ENCODE measurements at regions not wholly inside any gene's neighbourhood (a gene's known extent, or its start where the extent isn't known, plus 50 kb on each side); places are given as distances from the start of the nearest gene placed in this dataset.

GRCh38 chr12:107525063-107525718 lies 160.4 kb upstream of the PWP1 start:
- no peak for DNase-seq (ENCODE audit: low read depth)

GRCh38 chr12:107525719-107526554 lies 159.7 kb upstream of the PWP1 start:
- no peak for DNase-seq (ENCODE audit: low read depth)

GRCh38 chr12:107526555-107527180 lies 158.9 kb upstream of the PWP1 start:
- DNase-seq (ENCODE audit: low read depth), result no peak

- no peak for DNase-seq (ENCODE audit: low read depth)
Measured at GRCh38 chr12:107528731-107529365, 156.8 kb upstream of the PWP1 start.

GRCh38 chr12:107529991-107530390 lies 155.6 kb upstream of the PWP1 start:
- DNase-seq (ENCODE audit: low read depth), result no peak

GRCh38 chr12:107530701-107531100 lies 154.9 kb upstream of the PWP1 start:
- DNase-seq (ENCODE audit: low read depth), result no peak

DNA sequence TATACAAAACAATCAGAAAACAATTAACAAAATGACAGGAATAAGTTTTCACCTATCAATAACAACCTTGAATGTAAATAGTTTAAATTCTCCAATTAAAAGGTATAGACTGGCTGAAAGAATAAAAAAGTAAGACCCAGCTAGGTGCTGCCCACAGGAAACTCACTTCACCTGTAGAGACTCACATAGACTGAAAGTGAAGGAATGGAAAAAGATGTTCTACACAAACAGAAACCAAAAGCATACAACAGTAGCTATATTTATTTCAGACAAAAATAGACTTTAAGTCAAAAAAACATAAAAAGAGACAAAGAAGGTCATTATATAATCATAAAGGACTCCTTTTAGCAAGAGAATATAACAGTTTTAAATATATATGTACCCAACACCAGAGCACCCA lies 152.4 kb upstream of the PWP1 start:
- DNase-seq (ENCODE audit: low read depth), result no peak

GRCh38 chr12:107536613-107537012 lies 149.0 kb upstream of the PWP1 start:
- DNase-seq (ENCODE audit: low read depth), result peak; percentile 47

GRCh38 chr12:107537464-107538119 lies 148.0 kb upstream of the PWP1 start:
- DNase-seq (ENCODE audit: low read depth), result no peak

- DNase-seq (ENCODE audit: low read depth), result no peak
Measured at GRCh38 chr12:107539196-107539939, 146.2 kb upstream of the PWP1 start.

DNA sequence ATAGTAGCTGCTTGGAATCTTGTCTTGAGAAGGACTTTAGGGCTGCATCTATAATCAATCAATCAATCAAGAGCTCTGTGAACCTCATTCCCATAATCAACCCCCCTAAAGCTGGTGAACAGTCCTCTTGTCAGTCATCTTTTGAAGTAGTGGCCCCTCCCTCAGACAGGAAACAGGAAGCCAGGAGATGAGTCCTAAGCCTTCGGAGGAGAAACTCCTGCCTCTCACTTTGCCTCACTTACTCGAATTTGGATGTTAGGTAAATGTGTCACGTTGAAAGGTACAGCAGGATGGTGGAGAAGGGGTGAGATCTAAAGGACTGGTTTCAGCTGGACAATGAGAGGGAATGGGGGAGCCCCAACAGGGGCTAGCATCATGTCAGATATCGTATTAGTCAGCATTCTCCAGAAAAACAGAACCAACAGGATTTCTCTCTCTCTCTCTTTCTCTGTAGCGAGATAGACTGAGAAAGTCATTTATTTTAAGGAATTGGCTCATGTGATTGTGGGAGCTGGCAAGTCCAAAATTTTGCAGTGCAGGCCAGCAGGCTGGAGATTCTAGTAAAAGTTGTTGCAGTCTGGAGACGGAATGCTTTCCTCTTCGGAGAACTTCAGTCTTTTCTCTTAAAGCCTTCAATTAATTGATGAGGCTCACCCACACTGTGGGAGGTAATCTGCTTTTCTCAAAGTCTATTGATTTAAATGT lies 144.4 kb upstream of the PWP1 start:
- DNase-seq (ENCODE audit: low read depth), result no peak

GRCh38 chr12:107543416-107543815 lies 142.2 kb upstream of the PWP1 start:
- no peak for DNase-seq (ENCODE audit: low read depth)

DNA sequence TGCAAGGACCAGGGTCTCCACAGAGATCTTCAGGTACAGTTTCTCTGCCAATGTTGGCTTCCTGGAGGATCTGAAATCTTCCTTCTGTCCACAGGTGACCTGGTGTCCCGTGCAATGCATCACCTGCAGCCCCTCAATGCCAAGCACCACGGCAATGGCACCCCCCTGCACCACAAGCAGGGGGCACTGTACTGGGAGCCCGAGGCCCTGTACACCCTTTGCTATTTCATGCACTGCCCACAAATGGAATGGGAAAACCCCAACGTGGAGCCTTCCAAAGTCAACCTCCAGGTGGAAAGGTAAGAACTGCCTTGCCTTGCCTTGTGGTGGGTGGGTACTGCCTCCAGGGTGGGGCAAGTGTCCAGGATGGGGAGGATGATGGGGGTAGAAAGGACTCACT lies 141.8 kb upstream of the PWP1 start:
- DNase-seq (ENCODE audit: low read depth), result no peak

GRCh38 chr12:107544937-107545336 lies 140.7 kb upstream of the PWP1 start:
- no peak for DNase-seq (ENCODE audit: low read depth)

DNA sequence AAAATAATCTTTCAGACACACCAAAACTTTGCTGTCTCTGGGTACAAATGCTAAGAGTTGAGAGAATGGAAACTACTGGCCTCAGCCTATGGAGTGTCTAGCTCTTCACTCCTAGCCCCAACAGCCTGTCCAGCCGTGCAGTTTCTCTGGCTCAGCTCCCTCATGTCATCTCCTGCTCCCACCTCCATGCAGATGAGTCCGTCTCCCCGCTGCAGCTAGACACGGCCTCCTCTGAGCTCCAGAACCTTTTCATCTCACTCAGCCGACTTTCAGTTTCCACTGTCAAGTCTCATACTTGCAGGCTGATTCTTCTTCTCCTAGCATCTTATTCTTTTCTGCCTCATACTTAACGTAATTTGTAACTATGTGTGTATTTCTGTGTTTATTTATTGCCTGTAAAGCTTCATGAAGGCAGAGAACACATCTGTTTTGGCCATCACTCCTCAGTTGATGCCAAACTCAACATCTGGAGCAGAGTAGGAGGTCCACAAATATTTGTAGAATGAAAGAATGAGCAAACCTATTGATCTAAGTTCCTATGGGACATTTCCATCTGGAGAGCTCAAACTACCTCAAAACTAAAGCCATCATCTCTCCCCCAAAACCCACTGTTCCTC lies 139.8 kb upstream of the PWP1 start:
- peak; percentile 7 for DNase-seq (ENCODE audit: low read depth)

DNA sequence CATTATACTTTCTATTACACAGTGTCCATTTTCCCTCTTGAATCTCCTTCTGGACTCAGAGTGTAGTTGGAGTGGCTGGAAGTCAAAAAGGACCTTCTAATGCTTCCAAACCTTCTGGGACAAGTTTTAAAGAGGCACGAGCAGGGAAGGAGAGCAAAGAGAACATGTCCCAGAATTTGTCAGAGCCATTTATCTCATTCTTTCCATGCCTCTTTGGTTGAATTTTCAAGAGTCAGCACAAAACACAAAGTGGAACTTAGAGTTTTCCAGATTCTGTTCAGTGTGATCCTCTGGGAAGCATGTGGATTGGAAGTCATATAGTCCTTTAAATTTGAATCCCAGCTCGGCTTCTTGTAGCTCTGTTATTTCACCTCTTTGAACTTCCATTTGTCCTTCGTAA lies 138.2 kb upstream of the PWP1 start:
- no peak for DNase-seq (ENCODE audit: low read depth)

DNA sequence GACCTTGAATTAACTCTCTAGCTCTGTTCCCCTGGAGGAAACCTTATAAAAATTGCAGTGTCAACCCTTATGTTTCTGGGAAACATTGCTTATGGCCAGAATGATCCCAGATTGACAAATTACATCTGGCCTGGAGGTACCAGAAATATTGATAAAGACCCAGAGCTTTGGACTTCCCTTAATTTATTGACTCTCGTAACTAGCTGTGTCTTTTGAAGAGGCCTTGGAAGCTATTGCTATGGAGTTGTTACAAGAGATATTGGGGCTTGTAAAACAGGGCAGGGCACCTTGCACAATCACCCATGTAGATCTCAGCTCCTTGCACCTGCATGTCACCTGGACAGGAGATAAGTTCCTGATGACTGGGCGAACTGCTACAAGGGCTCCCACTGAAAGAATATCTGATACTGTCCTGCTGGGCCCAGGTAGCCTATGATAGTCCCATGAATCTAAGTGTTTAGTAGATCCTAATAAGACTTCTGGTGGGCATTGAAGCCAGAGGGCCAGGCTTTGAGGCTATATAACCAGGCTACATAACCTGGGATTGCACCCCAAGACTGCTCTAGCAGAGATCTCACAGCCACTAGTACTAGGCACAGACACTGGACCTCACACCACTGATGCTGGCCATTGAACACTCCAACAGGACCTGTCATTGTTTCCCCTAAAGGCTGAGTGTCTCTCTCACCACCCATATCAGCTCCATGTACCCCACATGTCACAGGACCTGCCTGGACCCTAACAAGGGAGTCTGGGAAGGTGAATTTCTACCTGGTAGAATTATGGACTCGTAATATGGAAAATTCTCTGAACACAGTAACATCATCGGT lies 135.7 kb upstream of the PWP1 start:
- DNase-seq (ENCODE audit: low read depth), result no peak

GRCh38 chr12:107551434-107551833 lies 134.2 kb upstream of the PWP1 start:
- DNase-seq (ENCODE audit: low read depth), result no peak

- no peak for DNase-seq (ENCODE audit: low read depth)
Measured at GRCh38 chr12:107552263-107552662, 133.3 kb upstream of the PWP1 start.
